ENCODE measurements at regions not wholly inside any gene's neighbourhood (a gene's known extent, or its start where the extent isn't known, plus 50 kb on each side); places are given as distances from the start of the nearest gene placed in this dataset.

DNA sequence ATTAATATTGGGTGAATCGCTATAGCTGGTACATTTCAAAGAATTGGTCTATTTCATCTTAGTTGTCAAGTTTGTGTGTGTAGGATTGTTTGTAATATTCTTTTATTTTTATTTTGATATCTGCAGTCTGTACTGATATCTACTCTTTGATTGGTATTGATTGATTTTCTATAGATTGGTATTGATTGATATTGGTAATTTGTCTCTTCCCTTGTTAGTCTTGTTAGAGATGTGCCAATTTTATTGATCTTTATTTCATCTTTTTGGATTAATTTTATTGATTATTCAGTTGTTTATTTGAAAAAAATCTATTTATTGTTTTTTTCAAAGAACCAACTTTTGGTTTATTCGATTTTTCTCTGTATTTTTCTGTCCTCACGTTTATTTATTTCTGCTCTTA, 61.4 kb downstream of the TM2D3 start:
- DNase-seq: no peak

DNA sequence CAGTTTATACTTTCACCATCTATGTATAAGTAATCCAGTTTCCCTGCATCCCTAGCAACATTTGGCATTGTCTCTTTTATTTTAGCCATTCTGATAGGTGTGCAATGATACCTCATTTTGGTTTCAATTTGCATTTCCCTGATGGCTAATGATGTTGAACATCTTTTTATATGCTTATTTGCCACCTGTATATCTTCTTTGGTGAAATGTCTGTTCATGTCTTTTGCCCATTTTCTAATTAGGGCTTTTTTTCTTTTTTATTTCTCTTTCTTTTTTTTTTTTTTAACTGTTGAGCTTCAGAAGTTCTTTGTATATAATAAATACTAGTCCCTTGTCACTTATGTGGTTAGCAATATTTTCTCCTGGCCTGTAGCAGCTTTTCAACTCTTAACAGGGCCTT, 68.9 kb downstream of the TM2D3 start:
- DNase-seq: no peak

DNA sequence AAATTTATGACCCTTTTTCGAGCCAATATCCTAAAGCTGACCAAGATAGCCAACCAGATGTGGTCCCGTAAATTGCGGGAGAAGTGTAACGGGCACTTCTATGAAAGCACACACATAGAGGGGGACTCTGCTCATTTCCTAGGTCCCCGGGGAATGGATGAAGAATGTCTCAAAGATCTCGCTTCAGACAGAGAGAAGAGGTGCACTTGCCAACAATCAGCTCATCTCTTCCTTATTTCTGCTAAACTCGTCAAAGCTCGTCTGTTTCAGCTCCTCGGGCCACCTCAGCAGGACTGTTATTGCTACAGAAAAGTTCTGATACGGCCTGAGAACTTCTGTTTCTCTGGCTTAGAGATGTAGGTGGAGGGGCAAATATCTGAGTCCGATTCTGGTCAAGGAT, 71.8 kb downstream of the TM2D3 start:
- no peak for DNase-seq

DNA sequence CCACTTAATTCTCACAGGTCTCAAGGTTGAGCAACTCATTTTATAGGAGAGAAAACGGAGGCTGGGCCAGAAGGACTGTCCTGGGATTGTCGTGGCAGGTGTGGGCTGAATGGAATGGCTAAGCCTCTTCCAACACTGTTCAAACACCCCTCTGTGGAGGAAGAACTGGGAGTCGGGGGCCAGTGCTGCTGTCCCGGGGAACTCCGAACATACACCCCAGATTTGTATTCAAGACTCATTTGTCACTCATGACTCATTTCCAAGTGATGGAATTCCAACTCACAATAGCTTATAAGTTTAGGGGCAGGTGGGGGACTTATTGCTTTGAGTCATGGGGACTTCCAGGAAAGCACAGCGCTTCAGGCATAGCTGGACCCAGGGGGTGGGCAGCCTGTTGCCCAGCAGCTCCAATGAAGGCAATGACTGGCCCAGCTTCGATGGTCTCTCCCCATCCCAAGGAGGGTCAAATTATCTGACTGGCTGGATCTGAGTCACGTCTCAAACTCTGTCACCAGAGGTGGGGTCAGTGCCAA, 72.5 kb downstream of the TM2D3 start:
- no peak for DNase-seq

DNA sequence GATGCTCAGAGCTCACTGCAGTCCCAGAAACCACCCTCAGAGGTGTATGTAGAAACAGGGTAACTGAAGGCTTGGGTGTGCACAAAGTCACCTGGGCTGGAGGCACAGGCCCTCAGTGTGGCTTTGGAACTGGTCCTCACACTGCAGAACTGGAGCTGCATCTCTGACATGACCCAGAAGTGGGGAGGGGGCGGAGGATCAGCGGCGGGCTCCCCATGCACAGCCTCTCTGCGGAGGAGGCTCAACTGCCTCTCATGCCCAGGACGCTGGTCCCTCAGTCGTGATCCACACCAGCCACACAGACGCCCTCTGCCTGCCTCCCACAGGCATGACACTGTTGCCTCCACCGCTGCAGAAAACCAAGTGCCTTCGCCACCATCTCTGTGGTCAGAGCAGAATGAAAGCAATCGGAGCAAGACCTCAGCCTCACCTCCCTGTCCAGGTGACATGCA, 73.7 kb downstream of the TM2D3 start:
- peak in 29 of 56 donors; percentile 3 to 61 (median 25) for DNase-seq

DNA sequence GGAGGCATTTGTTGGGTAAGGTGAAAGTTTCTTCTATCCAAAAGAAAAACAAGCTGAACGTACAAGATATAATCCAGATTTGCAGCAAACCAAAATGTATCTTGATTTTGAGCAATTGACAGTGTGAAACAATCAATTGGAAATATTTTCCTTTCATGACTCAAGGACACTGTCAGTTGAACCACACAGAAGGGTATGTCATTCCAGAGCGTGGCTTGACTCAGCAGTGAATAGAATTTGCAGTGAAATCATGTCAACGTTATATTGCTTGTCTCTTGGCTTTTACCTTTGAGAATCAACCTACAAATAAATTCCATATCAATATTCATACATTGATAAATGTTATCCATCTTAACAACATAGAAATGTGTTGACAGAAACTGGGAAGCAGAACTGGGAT, 78.2 kb downstream of the TM2D3 start:
- no peak for DNase-seq

DNA sequence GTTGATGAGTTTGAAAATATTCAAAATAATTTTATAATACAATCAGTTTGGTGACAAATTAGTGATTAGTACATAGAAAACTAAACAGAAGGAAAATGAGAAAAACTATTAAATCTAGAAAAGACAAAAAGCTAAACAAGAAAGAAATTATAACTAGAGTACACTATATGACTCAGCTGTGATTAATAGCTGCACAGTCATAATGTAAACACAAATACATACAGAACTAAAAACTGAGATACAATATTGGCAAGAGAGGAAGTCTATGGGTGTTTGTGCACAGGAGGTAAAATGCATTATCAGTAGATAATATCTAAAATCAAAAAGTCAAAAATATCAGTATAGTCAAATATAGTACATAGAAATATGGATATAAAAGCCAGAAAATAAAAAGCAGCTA, 80.7 kb upstream of the PCSK6 start:
- DNase-seq: no peak

DNA sequence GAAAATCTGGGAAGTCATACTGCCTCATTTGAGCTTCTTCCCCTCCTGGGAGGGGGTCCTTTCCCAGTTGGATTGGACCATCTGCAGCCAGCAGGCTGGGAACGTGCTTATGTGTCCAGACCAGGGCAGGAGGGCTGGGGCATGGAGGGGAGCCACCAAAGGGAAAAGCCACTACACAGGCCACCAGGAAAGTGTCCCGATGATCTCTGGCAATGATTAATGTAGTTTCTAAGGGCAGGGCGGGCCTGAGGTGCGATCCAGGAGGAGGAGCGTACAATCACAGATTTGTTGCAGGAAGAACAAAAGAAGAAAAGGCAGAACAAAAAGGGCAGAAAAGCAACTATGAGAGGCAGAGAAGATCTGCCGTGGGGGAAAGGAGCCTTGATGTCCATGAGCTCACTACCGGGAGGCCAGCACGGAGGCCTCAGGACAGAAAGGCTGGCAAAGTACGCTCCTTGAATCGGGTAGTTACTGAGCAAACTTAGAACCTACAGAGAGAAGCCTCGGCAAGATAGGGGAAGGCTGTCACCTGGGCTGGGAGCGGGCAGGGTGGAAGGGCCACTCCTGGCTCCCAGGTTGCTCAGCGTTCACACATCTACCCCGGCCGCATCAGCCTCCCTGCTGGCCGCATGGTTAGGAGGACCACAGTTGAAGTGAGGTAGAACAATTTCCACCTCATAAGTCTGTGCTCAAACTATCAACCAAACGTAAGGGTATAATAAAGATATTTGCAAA, 79.5 kb upstream of the PCSK6 start:
- no peak for DNase-seq

DNA sequence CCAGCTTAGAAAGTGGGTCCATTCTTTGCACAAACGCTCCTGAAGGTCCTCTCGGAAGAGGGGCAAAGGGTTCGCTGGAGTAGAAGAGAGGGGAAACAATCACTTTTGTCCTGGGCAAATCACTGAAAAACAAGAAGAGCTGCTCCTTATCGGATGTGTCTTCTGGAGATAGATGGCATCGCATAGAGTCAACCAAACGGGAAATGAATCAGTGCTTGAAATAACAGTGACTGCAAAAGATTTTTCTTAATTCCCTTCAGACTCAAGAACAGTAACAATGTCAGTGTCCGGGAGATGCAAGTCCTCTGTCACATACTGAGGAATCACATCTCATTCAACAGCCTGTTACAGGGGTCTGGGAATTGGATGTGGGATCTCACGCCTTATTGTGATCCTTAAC, 78.8 kb upstream of the PCSK6 start:
- no peak for DNase-seq

DNA sequence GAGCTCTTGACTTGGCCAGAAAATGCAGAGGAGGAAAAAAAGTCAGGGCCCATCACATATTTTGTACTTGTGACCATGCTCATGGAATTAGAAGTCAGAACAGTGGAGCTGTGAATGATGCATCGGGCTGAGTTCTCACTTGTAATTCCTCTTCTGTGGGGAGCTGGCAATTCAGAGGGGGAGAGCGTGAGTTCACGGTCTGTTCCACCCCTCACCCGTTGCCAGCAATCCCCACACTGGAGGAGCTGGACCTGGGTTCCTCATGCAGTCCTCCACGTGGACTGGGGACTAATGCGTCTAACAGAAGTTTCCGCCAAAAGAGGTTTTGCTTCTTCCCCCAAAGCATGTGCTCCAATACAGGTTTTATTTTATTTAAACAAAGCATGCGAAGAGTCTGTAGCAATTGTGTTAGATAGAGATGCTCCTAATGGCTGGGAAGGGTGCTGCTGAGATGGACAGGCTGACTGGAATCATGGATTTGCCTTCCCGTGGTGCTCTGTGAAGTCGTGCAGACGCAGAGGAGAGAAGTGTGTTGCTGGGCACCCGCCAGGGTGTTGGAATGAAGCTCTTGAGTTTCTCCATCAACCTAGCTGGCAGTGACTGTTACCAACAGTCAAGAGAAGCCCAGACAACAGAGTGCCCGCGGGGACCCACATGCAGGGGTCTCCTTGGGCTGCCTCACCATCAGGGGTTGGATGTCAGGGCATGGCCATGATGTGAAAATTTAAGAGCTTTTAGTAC, 77.4 kb upstream of the PCSK6 start:
- DNase-seq: no peak

DNA sequence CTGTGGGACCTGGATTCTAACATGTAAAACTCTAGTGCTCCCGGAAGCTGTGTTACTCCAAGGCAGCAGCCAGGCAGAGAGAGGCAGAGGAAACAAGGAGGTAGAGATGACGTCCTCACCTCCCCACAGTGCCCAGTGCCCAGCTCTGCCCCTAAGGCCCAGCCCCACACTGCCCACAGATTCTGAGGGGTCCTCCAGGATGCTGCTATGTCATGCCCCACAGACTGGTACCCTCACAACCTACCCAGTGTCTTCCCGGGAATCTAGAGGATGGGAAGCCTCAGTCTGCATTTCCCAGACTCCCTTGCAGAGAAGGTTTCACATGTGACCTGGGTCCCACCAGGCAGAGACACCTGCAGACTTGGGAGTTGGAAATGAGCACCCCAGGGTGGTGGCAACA, 75.9 kb upstream of the PCSK6 start:
- no peak for DNase-seq

DNA sequence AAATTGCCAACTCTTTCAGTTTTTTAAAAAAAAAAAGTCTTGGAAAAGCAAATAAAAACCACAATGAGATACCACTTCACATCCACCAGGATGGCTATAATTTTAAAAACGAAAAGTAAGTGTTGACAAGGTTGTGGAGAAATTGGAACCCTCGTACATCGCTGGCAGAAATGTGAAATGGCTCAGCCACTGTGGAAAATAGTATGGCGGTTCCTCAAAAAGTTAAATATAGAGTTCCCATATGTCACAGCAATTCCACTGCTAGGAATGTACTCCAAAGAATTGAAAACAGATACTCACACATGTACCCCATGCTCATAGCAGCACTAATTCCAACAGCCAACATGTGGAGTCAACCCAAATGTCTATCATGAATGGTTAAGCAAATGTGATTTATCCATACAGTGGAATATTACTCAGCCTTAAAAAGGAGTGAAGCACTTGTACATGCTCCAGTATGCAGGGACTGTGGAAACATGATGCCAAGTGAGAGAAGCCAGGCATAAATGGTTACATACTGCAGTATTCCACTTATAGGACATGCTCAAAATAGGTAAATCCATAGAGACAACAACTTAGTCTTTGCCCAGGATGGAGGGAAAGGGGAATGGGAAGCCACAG, 73.8 kb upstream of the PCSK6 start:
- DNase-seq: no peak

DNA sequence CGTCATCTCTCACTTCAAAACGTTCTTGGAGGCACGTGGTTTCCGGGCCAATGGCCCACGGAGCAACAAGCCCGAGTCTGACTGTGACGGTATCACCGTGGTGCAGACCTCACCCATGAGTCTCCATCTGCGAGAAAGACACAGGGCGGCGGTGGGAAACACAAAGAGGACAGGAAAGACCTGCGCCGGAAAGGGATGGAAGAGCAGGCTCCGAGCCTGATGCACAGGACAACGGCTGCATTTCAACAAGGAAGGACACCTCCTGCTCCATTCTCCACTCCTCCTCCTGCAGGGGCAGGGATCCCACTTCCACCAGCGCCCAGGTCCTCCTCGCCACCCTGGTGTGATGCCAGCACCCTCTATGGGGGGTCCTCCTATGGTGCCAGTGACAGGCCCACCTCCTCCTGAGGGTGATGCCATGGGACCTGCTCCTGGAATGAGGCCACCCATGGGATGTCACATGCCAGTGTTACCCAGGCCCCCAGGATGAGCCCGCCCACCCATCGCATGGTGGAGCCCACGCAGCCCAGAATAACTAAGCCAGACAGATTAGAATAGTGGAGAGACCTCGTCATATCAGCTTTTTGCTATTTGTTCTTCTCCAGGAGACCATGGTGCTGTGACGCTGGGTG, 73.0 kb upstream of the PCSK6 start:
- DNase-seq: no peak

DNA sequence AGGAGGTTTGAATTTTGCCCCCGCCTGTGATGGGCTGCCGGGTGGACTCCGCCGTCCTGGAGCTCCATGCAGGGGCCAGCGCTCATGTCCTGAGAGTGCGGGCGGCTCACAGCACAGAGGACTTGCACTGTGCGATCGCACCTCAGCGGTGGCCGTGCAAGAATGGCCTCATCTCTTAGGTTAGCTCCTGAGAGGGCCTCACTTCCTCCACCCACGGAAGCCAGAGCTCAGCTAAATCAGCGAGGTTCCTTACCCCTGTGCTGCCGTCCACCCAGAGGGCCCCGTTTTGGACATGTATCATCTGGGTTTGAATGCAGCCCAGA, 72.0 kb upstream of the PCSK6 start:
- DNase-seq: no peak

DNA sequence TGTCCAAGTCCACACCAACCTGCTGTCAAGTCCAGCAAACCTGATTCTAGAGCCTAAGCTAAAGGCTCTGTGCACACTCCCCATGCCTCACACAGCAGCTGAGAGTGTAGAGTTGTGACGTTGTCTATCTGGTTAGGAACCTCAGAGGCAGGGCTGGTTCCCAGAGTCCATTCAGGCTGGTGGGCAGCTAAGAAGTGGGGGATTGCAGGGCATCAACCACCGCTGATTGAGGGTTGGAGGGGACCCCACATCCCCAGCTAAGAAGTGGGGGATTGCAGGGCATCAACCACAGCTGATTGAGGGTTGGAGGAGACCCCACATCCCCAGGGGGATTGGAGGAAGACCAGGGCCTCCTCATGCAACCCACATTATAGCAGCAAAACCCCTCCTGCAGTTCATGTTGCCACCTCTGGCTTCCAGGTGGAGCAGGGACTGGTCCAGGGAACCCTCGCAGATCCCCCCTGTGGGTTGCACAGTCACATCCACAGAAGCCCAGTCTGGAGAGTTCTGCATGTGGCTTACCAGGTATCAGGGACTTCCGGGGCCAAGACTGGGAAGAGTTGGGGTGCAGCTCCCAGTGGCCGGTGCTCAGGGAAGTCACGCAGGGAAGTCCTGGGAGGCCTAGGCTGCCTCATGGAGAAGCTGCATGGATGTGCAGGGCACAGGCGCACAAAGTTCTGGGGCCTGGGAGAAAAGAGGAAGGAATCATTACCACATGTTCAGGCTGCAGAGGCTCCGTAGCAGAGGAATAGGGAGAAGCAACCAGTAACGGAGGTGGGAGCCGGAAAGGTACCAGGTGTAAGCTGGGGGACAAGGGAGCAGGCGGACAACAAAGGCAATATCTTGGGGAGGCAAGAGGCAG, 71.4 kb upstream of the PCSK6 start:
- no peak for DNase-seq

DNA sequence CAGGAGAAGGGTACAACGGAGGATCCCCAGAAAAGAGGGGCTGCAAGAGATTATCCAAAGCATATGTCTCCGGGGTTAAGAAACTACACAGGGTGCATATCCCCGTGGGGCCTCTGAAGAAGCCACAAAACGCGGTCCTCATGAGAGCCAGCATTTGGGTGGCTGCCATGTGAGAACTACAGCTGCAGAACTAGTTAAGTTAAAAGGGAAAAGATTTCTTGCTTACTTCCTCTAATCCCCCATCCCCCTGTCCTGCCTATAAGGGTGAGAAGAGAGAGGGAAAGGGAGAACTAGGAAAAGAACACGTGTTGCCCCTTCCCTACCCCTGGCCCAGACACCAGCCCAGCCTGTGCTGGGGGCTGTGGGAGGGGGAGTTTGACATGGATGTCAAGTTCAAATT, 70.4 kb upstream of the PCSK6 start:
- no peak for DNase-seq

DNA sequence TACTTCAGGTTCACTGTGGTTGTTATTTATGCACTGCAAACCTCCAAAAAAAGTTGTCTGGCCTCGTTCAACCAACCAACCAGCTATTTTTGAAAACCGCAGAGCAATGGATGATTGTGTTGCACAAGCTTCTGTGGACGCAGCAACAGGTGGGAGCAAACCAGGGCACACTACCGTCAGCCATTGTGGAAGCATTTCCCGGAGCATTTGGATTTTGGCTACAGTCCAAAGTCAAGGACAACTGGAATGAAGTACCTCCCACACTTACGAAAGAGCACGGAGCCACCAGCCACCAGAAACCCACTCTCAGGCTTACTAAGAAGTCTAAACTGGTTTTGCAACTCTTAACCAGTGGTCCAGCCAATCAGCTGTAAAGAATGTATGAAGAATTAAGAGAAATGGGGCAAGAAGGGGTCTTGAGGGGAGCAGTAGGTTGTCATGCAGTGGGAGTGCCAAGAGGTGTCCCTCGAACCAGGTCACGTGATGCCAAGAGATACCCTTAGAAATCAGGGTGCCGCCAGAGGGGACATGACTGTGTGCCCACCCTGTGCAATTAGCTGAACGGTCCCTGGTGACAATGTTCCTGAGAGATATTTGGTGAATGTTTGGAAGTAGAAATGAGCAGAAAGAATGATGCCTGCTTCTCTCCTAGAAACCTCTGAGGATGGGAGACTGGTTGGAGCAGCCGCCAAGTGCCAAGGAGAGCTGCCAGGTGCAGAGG, 68.9 kb upstream of the PCSK6 start:
- DNase-seq: no peak

DNA sequence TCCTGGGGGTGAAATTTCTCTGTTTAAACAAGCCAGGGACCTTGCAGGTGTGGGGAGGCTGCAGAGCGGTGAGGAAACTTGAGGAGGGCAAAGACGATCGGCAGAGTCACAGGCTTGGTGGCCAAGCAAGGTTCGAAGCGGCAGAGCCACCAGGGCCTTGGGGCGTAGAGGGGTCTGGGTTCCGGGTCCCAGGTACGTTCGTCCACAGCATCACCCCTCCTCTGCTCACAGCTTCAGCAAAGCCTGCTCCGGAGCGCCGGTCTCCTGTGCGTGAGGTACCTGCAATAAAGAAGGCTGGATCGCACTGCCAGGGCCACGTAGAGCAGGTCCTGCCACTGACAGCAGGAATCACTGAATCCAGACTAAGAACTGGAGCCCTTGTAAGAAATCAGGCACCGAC, 66.8 kb upstream of the PCSK6 start:
- no peak for DNase-seq

DNA sequence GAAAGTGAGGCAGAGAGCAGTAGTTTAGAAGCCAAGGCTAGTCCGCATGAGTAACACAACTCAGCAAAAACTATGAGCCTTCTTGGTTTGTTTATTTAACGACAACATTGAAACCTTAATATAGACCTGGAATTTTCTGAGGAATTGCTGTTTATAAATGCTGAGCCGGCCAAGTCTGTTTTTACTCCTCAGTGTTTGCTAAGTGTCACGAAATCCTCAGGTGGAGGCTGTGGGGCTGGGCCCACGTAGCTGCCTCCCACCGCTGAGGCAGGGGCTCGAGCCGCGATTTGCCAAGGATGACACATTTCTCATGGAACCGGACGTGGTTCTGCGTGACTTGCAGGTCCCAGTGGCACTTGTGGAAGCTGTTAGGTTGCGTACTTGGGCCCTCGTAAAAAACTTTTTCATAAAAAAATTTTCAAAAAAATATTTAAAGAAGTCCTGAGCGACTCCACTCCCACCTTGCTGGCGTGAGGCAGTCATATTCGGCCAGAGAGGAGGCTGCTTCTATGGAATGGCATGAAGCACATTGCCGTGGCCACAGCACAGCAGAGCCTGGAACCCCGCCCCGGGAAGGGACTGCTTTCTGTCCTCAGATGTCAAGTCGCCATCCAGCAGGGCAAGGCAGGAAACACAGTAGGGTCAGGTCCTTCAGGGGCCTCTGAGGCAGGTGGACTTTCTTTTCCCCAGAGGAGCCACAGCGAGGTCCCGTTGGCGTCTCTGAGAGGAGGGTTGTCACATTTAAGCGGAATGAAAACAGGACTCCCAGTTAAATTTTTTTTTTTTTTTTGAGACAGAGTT, 64.8 kb upstream of the PCSK6 start:
- DNase-seq: no peak

All from nucleus accumbens (tissue), 56 donors.